GM13977 (cell line): ENCODE measurements at regions not wholly inside any gene's neighbourhood (a gene's known extent, or its start where the extent isn't known, plus 50 kb on each side); places are given as distances from the start of the nearest gene placed in this dataset.
A peak's percentile ranks its signal among the peaks of the same experiment; 100 is the strongest.

Source experiments
- DNase-seq: peaks from one replicate; pipeline ENCODE4 v3.0.0; 2012; ENCODE audit warnings: low spot score
- CTCF ChIP-seq: IDR thresholded peaks from 2 replicates; pipeline ENCODE4 v1.5.1; 2012; ENCODE audit warnings: mild to moderate bottlenecking, control low read depth; ENCODE audit not compliant: insufficient read depth; ENCODE audit errors: extremely low read depth, missing control alignments
- in situ Hi-C: fragments of 300-500 bp; cut with MboI; formaldehyde crosslinking; loops from one replicate; pipeline ENCODE4 v1.12.0; 2022; ENCODE audit warnings: low sequenced_read_pairs, low pct_unique_long_range_greater_than_20kb, mixed read lengths, inconsistent platforms; ENCODE audit not compliant: unreplicated experiment

GRCh38 chr1:50271968-50272578 lies 151.2 kb downstream of the DMRTA2 start:
- in situ Hi-C loops = no loop called here
- peak; percentile 65 for DNase-seq
- TF ChIP-seq CTCF = peak; percentile 81

GRCh38 chr1:50271337-50271736 lies 151.9 kb downstream of the DMRTA2 start:
- no peak for DNase-seq
- in situ Hi-C loops = no loop called here

GRCh38 chr1:50270926-50271325 lies 152.3 kb downstream of the DMRTA2 start:
- no peak for TF ChIP-seq CTCF
- in situ Hi-C loops = no loop called here
- no peak for DNase-seq

More at GRCh38 chr1:50271337-50271736, 151.9 kb downstream of the DMRTA2 start:
- no peak for TF ChIP-seq CTCF

- TF ChIP-seq CTCF = no peak
- DNase-seq = no peak
Measured at GRCh38 chr1:50268049-50268448, 155.2 kb downstream of the DMRTA2 start.

GRCh38 chr1:50266509-50266908 lies 156.7 kb downstream of the DMRTA2 start:
- TF ChIP-seq CTCF = no peak

More at GRCh38 chr1:50268049-50268448, 155.2 kb downstream of the DMRTA2 start:
- in situ Hi-C loops = no loop called here

GRCh38 chr1:50265790-50266314 lies 157.1 kb downstream of the ELAVL4 start:
- TF ChIP-seq CTCF = no peak
- in situ Hi-C loops = no loop called here
- no peak for DNase-seq

More at GRCh38 chr1:50266509-50266908, 156.7 kb downstream of the DMRTA2 start:
- DNase-seq = no peak
- in situ Hi-C loops = no loop called here
